Karpas-422 (cell line): ENCODE measurements at regions not wholly inside any gene's neighbourhood (a gene's known extent, or its start where the extent isn't known, plus 50 kb on each side); places are given as distances from the start of the nearest gene placed in this dataset.

Experiments used
- DNase-seq: peaks from one replicate; pipeline ENCODE4 v3.0.0-alpha.2; 2015
- H2AFZ ChIP-seq: fragments of 200-600 bp; sonication (generic); 2 replicates; pipeline ENCODE4 v1.6.1; 2014; ENCODE audit warnings: antibody characterized with exemption, low read length, mixed read lengths
- H3K27ac ChIP-seq: fragments of 200-600 bp; sonication (generic); 2 replicates; pipeline ENCODE4 v1.5.1; 2014; ENCODE audit warnings: mild to moderate bottlenecking, low read length, moderate library complexity
- H3K27me3 ChIP-seq: fragments of 200-600 bp; sonication (generic); 2 replicates; pipeline ENCODE4 v1.6.1; 2014; ENCODE audit warnings: low read length, mixed read lengths
- H3K36me3 ChIP-seq: fragments of 200-600 bp; sonication (generic); 2 replicates; pipeline ENCODE4 v1.6.1; 2014; ENCODE audit warnings: low read length, mixed read lengths; ENCODE audit not compliant: insufficient read depth
- H3K4me1 ChIP-seq: fragments of 200-600 bp; sonication (generic); 2 replicates; pipeline ENCODE4 v1.6.1; 2014; ENCODE audit warnings: mild to moderate bottlenecking, low read length, mixed read lengths
- H3K4me2 ChIP-seq: fragments of 200-600 bp; sonication (generic); 2 replicates; pipeline ENCODE4 v1.6.1; 2014; ENCODE audit warnings: low read length, low read depth, mild to moderate bottlenecking; ENCODE audit not compliant: poor library complexity, severe bottlenecking
- H3K4me3 ChIP-seq: fragments of 200-600 bp; sonication (generic); 2 replicates; pipeline ENCODE4 v1.5.1; 2014; ENCODE audit warnings: mild to moderate bottlenecking, antibody characterized with exemption, low read length, mixed read lengths
- H3K79me2 ChIP-seq: fragments of 200-600 bp; sonication (generic); 2 replicates; pipeline ENCODE4 v1.6.1; 2014; ENCODE audit warnings: mild to moderate bottlenecking, low read length, mixed read lengths
- H3K9ac ChIP-seq: fragments of 200-600 bp; sonication (generic); 2 replicates; pipeline ENCODE4 v1.6.0; 2014; ENCODE audit warnings: low read length
- H3K9me2 ChIP-seq: fragments of 200-600 bp; sonication (generic), shearing (Covaris generic); replicated peaks from 2 replicates; pipeline ENCODE4 v1.6.0; 2014; ENCODE audit warnings: mild to moderate bottlenecking, low read length, moderate library complexity; ENCODE audit not compliant: insufficient read depth
- H3K9me3 ChIP-seq: fragments of 300-700, 200-600 bp; sonication (generic); 2 replicates; pipeline ENCODE4 v1.6.1; 2014; ENCODE audit warnings: low read length, mixed read lengths
- H4K20me1 ChIP-seq: fragments of 200-600 bp; sonication (generic); 2 replicates; pipeline ENCODE4 v1.6.1; 2014; ENCODE audit warnings: mild to moderate bottlenecking, antibody characterized with exemption, low read length, low read depth; ENCODE audit not compliant: insufficient read depth

GRCh38 chr11:114848027-114848426, 169.7 kb downstream of the NXPE2 start:
- peak overlapping the region; percentile 83 for H3K27ac ChIP-seq

GRCh38 chr11:114857281-114857680, 179.0 kb downstream of the NXPE2 start:
- no peaks in the 10 kb centered on the region for H4K20me1 ChIP-seq
- no peaks in the 10 kb centered on the region for H3K9me2 ChIP-seq
- no peak overlapping the region for H3K4me3 ChIP-seq
- H3K36me3 ChIP-seq: no peaks in the 10 kb centered on the region
- no peaks in the 10 kb centered on the region for H3K9me3 ChIP-seq
- H3K79me2 ChIP-seq: no peaks in the 10 kb centered on the region
- no peak for DNase-seq
- H3K9ac ChIP-seq: no peak overlapping the region
- H3K27me3 ChIP-seq: no peaks in the 10 kb centered on the region
- no peaks in the 10 kb centered on the region for H3K4me1 ChIP-seq
- no peak overlapping the region for H3K27ac ChIP-seq
- no peak overlapping the region for H2AFZ ChIP-seq
- H3K4me2 ChIP-seq: no peak overlapping the region

More at GRCh38 chr11:114848027-114848426, 169.7 kb downstream of the NXPE2 start:
- Histone ChIP-seq H3K9me3 (no peaks in the 10 kb centered on the region), H3K4me3 (no peak overlapping the region), H3K79me2 (no peaks in the 10 kb centered on the region), H3K9ac (no peak overlapping the region), H4K20me1 (no peaks in the 10 kb centered on the region), H3K4me2 (peak overlapping the region; percentile 45), H3K4me1 (peaks cover 33% of the 10 kb centered on the region), H3K9me2 (no peaks in the 10 kb centered on the region), H3K27me3 (no peaks in the 10 kb centered on the region), H3K36me3 (no peaks in the 10 kb centered on the region), H2AFZ (no peak overlapping the region)
- DNase-seq: no peak

- H4K20me1 ChIP-seq: no peaks in the 10 kb centered on the region
- H3K9me3 ChIP-seq: no peaks in the 10 kb centered on the region
- H3K4me3 ChIP-seq: no peak overlapping the region
- H3K9ac ChIP-seq: no peak overlapping the region
- no peaks in the 10 kb centered on the region for H3K27me3 ChIP-seq
- no peak for DNase-seq
- H3K79me2 ChIP-seq: no peaks in the 10 kb centered on the region
- H3K27ac ChIP-seq: no peak overlapping the region
- H3K4me1 ChIP-seq: no peaks in the 10 kb centered on the region
- no peak overlapping the region for H2AFZ ChIP-seq
- H3K9me2 ChIP-seq: no peaks in the 10 kb centered on the region
- no peaks in the 10 kb centered on the region for H3K36me3 ChIP-seq
- H3K4me2 ChIP-seq: no peak overlapping the region
Observed at GRCh38 chr11:114864896-114865295, 186.6 kb downstream of the NXPE2 start.

- no peaks in the 10 kb centered on the region for H3K27me3 ChIP-seq
- H3K9me3 ChIP-seq: no peaks in the 10 kb centered on the region
- no peaks in the 10 kb centered on the region for H3K36me3 ChIP-seq
- H2AFZ ChIP-seq: no peak overlapping the region
- H3K9me2 ChIP-seq: no peaks in the 10 kb centered on the region
- no peak for DNase-seq
- H3K9ac ChIP-seq: no peak overlapping the region
- no peaks in the 10 kb centered on the region for H3K79me2 ChIP-seq
- H3K4me3 ChIP-seq: no peak overlapping the region
- H3K27ac ChIP-seq: no peak overlapping the region
- no peaks in the 10 kb centered on the region for H4K20me1 ChIP-seq
- no peaks in the 10 kb centered on the region for H3K4me1 ChIP-seq
- H3K4me2 ChIP-seq: no peak overlapping the region
Observed at GRCh38 chr11:114876234-114876633, 197.9 kb downstream of the NXPE2 start.

GRCh38 chr11:114877976-114878375, 199.6 kb downstream of the NXPE2 start:
- H3K27ac ChIP-seq: no peak overlapping the region
- no peaks in the 10 kb centered on the region for H3K9me2 ChIP-seq
- no peak overlapping the region for H2AFZ ChIP-seq
- no peak for DNase-seq
- no peaks in the 10 kb centered on the region for H3K27me3 ChIP-seq
- H3K36me3 ChIP-seq: no peaks in the 10 kb centered on the region
- H3K4me3 ChIP-seq: no peak overlapping the region
- no peaks in the 10 kb centered on the region for H3K9me3 ChIP-seq
- no peaks in the 10 kb centered on the region for H3K79me2 ChIP-seq
- no peak overlapping the region for H3K9ac ChIP-seq
- no peaks in the 10 kb centered on the region for H3K4me1 ChIP-seq
- no peaks in the 10 kb centered on the region for H4K20me1 ChIP-seq
- no peak overlapping the region for H3K4me2 ChIP-seq

- H4K20me1 ChIP-seq: no peaks in the 10 kb centered on the region
- DNase-seq: no peak
- H2AFZ ChIP-seq: no peak overlapping the region
- no peaks in the 10 kb centered on the region for H3K36me3 ChIP-seq
- H3K27ac ChIP-seq: no peak overlapping the region
- H3K9me2 ChIP-seq: no peaks in the 10 kb centered on the region
- no peaks in the 10 kb centered on the region for H3K79me2 ChIP-seq
- no peaks in the 10 kb centered on the region for H3K27me3 ChIP-seq
- H3K4me2 ChIP-seq: no peak overlapping the region
- no peaks in the 10 kb centered on the region for H3K9me3 ChIP-seq
- H3K4me3 ChIP-seq: no peak overlapping the region
- no peaks in the 10 kb centered on the region for H3K4me1 ChIP-seq
- no peak overlapping the region for H3K9ac ChIP-seq
Observed at GRCh38 chr11:114880442-114880841, 202.1 kb downstream of the NXPE2 start.

GRCh38 chr11:114883472-114883871, 205.1 kb downstream of the NXPE2 start:
- Histone ChIP-seq H3K9me2 (no peaks in the 10 kb centered on the region), H3K4me1 (no peaks in the 10 kb centered on the region), H3K79me2 (no peaks in the 10 kb centered on the region), H3K27me3 (no peaks in the 10 kb centered on the region), H3K4me3 (no peak overlapping the region), H3K27ac (no peak overlapping the region), H3K9me3 (no peaks in the 10 kb centered on the region), H4K20me1 (no peaks in the 10 kb centered on the region), H3K9ac (no peak overlapping the region), H3K4me2 (no peak overlapping the region), H2AFZ (no peak overlapping the region), H3K36me3 (no peaks in the 10 kb centered on the region)
- DNase-seq: no peak

GRCh38 chr11:114886644-114887265, 208.4 kb downstream of the NXPE2 start:
- Histone ChIP-seq H3K9me2 (no peaks in the 10 kb centered on the region), H3K9ac (no peak overlapping the region), H3K27ac (no peak overlapping the region), H3K4me1 (peaks cover 2% of the 10 kb centered on the region), H4K20me1 (no peaks in the 10 kb centered on the region), H3K9me3 (no peaks in the 10 kb centered on the region), H3K27me3 (no peaks in the 10 kb centered on the region), H2AFZ (no peak overlapping the region), H3K79me2 (no peaks in the 10 kb centered on the region), H3K4me2 (no peak overlapping the region), H3K36me3 (no peaks in the 10 kb centered on the region), H3K4me3 (no peak overlapping the region)
- no peak for DNase-seq
